ENCODE measurements at regions not wholly inside any gene's neighbourhood (a gene's known extent, or its start where the extent isn't known, plus 50 kb on each side); places are given as distances from the start of the nearest gene placed in this dataset.

DNA sequence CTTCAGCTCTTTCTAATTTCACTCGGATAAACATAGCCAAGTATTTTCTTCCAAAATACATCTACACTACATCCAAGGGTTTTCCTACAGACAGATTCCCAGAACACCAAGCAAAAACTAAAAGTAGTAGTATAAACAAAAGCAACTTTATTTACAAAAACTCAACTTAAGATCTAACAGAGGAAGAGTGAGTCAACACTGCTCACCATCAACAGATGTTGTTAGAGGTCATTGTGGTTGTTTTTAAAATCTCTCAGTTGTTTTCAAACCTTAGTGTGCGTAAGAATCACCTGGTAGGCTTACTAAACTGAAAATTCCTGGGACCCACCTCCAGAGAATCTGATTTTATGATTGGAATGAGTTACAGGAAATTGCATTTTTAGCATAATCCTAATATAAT lies 631.7 kb upstream of the SGCG start:
- Mint-ChIP-seq H3K27me3 (ENCODE audit: unreplicated experiment) (peaks cover 2% of the 10 kb centered on the region), H3K36me3 (ENCODE audit: unreplicated experiment) (peaks cover 6% of the 10 kb centered on the region), H3K4me1 (ENCODE audit: low read depth, unreplicated experiment) (no peaks in the 10 kb centered on the region), H3K4me3 (ENCODE audit: unreplicated experiment) (no peak overlapping the region), H3K9me3 (ENCODE audit: unreplicated experiment) (no peaks in the 10 kb centered on the region), H3K27ac (ENCODE audit: unreplicated experiment) (no peak overlapping the region)
- no peak for DNase-seq
- TF ChIP-seq, protein P1, sequence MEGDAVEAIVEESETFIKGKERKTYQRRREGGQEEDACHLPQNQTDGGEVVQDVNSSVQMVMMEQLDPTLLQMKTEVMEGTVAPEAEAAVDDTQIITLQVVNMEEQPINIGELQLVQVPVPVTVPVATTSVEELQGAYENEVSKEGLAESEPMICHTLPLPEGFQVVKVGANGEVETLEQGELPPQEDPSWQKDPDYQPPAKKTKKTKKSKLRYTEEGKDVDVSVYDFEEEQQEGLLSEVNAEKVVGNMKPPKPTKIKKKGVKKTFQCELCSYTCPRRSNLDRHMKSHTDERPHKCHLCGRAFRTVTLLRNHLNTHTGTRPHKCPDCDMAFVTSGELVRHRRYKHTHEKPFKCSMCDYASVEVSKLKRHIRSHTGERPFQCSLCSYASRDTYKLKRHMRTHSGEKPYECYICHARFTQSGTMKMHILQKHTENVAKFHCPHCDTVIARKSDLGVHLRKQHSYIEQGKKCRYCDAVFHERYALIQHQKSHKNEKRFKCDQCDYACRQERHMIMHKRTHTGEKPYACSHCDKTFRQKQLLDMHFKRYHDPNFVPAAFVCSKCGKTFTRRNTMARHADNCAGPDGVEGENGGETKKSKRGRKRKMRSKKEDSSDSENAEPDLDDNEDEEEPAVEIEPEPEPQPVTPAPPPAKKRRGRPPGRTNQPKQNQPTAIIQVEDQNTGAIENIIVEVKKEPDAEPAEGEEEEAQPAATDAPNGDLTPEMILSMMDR (IDR thresholded peaks at IDR 0.05; ENCODE audit: partially characterized antibody, unreplicated experiment): no peak

GRCh38 chr13:22561581-22561980 lies 619.2 kb upstream of the SGCG start:
- Mint-ChIP-seq H3K4me3 (ENCODE audit: unreplicated experiment) (no peak overlapping the region), H3K27ac (ENCODE audit: unreplicated experiment) (no peak overlapping the region), H3K9me3 (ENCODE audit: unreplicated experiment) (peaks cover 1% of the 10 kb centered on the region), H3K27me3 (ENCODE audit: unreplicated experiment) (no peaks in the 10 kb centered on the region), H3K36me3 (ENCODE audit: unreplicated experiment) (no peaks in the 10 kb centered on the region), H3K4me1 (ENCODE audit: low read depth, unreplicated experiment) (no peaks in the 10 kb centered on the region)
- DNase-seq: no peak
- TF ChIP-seq, protein P1 (IDR thresholded peaks at IDR 0.05; ENCODE audit: partially characterized antibody, unreplicated experiment): no peak

GRCh38 chr13:22562116-22562515 lies 618.7 kb upstream of the SGCG start:
- Mint-ChIP-seq H3K9me3 (ENCODE audit: unreplicated experiment) (peaks cover 1% of the 10 kb centered on the region), H3K27ac (ENCODE audit: unreplicated experiment) (no peak overlapping the region), H3K4me1 (ENCODE audit: low read depth, unreplicated experiment) (no peaks in the 10 kb centered on the region), H3K4me3 (ENCODE audit: unreplicated experiment) (no peak overlapping the region), H3K27me3 (ENCODE audit: unreplicated experiment) (no peaks in the 10 kb centered on the region), H3K36me3 (ENCODE audit: unreplicated experiment) (no peaks in the 10 kb centered on the region)
- TF ChIP-seq, protein P1 (IDR thresholded peaks at IDR 0.05; ENCODE audit: partially characterized antibody, unreplicated experiment): no peak
- no peak for DNase-seq

DNA sequence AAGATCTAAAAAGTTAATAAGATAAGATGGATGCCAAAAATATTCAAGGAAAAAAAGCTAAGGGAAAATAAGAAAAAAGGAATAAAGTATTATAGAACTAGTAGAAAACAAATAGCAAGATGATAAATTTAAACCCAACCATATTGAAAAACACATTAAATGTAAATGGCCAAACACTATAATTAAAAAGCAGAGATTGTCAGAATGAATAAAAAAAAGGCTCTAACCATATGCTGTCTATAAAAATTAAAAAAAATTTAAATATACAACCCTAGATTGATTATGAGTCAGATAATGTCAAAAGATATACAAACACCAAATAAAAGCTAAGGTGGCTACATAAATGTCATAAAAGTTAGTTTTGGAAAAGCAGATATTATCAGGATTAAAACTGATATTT lies 617.5 kb upstream of the SGCG start:
- Mint-ChIP-seq H3K27ac (ENCODE audit: unreplicated experiment) (no peak overlapping the region), H3K27me3 (ENCODE audit: unreplicated experiment) (no peaks in the 10 kb centered on the region), H3K4me1 (ENCODE audit: low read depth, unreplicated experiment) (no peaks in the 10 kb centered on the region), H3K4me3 (ENCODE audit: unreplicated experiment) (no peak overlapping the region), H3K36me3 (ENCODE audit: unreplicated experiment) (no peaks in the 10 kb centered on the region), H3K9me3 (ENCODE audit: unreplicated experiment) (peaks cover 1% of the 10 kb centered on the region)
- TF ChIP-seq, protein P1 (IDR thresholded peaks at IDR 0.05; ENCODE audit: partially characterized antibody, unreplicated experiment): no peak
- no peak for DNase-seq

DNA sequence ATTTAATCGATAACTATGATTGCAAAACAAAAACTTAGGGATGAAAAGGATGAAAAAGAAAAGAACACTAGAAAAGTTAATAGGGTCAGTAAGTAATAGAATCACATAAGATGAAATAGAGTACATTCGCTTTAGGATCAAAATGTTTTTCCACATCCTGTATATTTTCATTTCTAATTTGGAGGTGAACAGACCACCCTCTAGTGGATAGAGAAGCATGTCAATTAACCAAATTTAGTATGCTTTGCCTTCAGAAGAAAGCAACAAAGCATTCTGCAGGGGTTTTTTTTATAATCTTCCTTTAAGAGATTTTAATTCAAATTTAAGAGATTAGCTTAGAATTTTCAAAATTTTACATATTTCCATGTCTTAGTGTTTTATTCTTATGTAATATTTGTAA lies 611.0 kb upstream of the SGCG start:
- Mint-ChIP-seq H3K36me3 (ENCODE audit: unreplicated experiment) (no peaks in the 10 kb centered on the region), H3K27ac (ENCODE audit: unreplicated experiment) (no peak overlapping the region), H3K4me3 (ENCODE audit: unreplicated experiment) (no peak overlapping the region), H3K4me1 (ENCODE audit: low read depth, unreplicated experiment) (no peaks in the 10 kb centered on the region), H3K27me3 (ENCODE audit: unreplicated experiment) (no peaks in the 10 kb centered on the region), H3K9me3 (ENCODE audit: unreplicated experiment) (no peaks in the 10 kb centered on the region)
- DNase-seq: no peak
- TF ChIP-seq, protein P1 (IDR thresholded peaks at IDR 0.05; ENCODE audit: partially characterized antibody, unreplicated experiment): no peak

Data from glutamatergic neuron (in vitro differentiated cells).